HG02885 (cell line): ENCODE measurements at regions not wholly inside any gene's neighbourhood (a gene's known extent, or its start where the extent isn't known, plus 50 kb on each side); places are given as distances from the start of the nearest gene placed in this dataset.

Experiments used
- ATAC-seq: cut with Tn5 transposase; IDR thresholded peaks from one replicate; pipeline ENCODE4 v1.9.1; 2021; ENCODE audit warnings: mild to moderate bottlenecking; ENCODE audit not compliant: unreplicated experiment, poor library complexity

DNA sequence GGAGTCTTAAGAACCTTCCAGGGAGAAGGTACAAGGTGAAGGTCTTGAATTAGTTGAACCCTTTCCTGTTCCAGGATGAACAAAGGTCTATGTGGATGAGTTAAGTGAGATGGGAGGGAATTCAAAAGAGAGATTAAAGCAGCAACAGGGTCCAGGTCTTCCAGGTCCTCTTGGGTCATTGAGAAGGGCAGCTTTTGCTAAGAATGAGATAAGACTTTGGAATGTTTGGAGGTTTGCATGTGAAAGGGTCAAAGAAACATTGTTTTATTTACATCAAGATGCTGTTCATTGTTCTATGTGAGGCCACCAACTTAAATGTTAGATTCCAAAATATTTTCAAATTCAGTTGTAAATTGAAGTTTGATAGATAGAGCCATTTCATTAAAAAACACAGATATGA lies 463.9 kb downstream of the ANXA1 start:
- no peak for ATAC-seq

DNA sequence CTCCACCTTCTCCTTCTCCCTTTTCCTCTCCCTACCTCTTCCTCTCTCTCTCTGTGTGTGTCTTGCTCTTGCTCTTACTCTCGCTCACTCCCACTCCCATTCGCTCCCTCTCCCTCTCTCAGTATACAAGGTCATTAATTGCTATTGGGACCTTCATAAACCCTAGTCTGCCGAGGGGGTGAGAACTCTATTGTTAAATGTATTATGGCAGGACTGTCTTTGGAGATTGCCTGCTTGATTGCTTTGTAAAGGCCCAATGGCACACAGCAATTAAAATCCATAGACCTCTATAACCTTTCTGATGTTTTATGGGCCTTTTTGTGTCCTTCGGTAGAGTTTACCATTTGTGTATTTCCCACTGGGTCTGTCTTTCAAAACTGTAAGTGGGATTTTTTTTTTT lies 465.9 kb downstream of the ANXA1 start:
- no peak for ATAC-seq

DNA sequence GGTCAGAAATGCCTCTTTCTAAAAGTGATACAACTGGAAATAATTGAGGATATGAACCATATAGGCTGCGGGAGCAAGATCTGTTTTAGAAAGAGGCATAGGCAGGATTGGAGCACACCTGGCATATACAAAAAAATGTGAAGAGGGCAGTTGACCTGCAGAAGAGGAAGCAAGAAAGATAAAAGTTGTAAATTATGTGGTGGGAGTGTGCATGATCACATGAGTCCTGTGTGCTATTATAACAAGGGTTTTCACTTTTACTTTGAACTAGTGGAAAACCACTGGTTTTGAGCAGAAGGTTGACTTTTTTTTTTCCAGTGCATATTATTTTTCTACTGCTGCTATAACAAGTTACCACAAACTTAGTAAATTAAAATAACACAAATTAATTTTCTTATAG lies 489.3 kb downstream of the ANXA1 start:
- ATAC-seq: peak; percentile 66

DNA sequence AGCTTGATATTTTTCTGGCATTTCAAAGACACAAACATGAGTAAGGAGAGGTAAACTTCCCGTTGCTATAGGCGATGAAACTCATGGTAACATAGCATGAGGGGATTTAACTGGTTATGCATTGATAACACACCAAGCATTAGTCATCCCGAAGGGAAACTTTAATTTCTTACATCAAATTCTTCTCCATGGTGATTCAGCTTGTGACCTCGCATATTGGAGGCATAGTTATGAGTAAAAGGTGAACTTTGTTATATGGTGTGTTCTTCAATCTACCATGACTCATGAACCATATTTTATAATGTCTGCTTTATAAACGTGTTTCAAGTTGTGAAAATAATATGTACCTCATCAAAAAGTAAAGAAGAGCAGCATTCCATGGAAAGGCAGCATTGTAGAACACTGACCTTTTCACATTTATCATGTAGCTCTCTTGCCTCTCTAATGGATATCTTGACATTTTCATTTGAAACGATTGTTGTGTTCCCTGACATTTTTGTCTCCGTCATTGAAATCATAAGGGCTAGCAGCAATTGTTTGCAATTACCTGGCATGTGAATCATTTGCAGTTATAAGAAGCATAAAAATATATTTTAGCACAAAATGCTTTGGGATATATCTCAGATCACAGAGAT lies 491.8 kb downstream of the ANXA1 start:
- ATAC-seq: no peak

DNA sequence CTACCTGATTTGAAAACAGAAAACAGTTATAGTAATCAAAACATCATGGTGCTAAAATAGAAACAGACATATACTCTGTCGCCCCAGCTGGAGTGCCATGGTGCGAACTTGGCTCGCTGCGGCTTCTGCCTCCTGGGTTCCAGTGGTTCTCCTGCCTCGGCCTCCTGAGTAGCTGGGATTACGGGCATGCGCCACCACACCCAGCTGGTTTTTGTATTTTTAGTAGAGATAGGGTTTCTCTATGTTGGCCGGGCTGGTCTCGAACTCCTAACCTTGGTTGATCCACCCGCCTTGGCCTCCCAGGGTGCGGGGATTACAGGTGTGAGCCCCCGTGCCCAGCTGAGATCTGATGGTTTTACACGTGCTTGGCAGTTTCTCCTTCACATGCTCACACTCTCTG lies 495.9 kb downstream of the ANXA1 start:
- no peak for ATAC-seq

DNA sequence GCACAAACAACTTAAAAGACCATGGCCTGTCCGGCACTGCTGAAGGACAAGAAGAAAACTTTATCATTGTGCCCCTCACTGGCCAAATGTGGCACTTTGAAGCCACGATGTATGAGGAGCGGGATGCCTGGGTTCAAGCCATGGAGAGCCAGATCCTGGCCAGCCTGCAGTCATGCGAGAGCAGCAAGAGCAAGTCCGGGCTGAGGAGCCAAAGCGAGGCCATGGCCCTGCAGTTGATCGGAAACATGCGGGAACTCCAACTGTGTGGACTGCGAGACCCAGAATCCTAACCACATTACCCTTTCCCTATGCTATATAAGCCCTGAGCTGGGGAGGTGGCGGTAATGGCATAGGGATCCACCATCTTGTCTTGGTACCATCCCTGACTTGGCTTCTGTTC lies 497.9 kb downstream of the ANXA1 start:
- no peak for ATAC-seq

DNA sequence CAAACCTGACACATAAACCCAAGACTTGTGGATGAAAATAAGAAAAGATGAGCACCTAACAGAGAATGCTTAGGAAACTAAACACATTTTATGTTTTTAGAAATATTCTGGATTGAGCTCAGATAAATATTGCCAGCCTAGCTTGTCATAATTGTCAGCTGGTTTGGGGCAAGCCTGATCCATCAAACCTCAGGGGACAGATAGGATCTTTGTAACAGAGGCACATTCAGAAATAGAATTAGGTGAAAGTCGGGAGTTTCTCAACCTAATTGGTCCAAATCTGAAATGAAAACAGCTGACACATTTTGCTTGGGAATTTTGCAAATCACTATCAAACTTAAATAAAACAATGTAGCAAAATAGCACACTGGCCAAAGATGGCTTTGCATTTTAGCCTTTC lies 503.7 kb downstream of the ANXA1 start:
- no peak for ATAC-seq

DNA sequence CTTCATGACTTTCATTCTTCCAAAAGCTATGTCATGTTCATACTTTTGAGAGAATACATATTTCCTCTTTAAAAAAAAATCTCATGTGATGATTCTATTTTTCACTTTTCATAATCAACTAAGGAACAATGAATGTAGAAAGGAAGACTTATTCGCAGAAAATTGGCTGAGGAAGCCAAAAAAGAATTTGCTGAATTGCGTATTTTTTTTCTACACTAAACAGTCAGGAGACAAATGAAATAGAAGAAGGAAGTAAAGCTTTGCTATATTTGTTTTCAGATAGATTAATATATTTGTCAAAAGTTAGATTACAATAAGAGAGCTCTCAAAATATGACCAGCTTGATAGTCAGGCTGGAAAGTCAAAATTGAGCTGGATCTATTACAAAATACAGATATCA lies 504.2 kb downstream of the ANXA1 start:
- ATAC-seq: no peak

DNA sequence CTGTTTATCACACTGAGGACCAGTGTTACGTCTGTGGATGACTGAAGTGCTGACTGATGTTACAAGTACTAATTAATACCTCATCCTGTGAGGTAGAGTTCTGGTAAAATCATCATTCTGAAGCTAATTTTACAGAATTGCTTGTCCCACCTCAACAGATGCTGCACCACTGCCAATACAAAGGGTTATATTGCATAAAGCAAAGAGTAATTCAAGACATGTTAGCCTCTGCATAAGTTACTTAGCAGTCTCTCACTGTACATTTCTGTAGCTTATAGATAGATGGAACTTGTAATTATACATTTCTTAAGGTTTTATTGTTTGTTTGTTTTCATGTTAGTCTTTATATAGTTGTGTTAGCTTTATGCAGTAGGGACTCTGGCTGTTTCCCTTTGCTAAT lies 513.6 kb downstream of the ANXA1 start:
- ATAC-seq: no peak

DNA sequence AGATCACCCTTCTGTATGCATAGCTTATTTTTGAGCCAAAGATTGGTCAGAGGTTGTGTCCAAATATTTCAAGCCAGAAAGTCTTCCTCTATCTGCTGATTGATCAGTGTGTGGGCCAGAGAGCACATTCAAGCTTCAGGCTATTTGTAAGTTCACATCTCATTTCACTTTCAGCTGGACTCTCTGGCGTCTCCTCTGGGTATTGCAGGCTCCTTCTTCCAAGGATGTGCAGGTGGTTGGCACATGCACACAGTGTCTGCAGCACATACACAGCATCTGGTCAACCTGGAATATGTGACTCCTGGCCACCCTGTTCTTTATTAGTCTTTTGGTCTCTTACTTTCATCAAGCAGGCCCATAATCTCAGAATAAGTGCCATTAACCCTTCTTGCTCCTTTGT lies 516.1 kb downstream of the ANXA1 start:
- ATAC-seq: no peak

DNA sequence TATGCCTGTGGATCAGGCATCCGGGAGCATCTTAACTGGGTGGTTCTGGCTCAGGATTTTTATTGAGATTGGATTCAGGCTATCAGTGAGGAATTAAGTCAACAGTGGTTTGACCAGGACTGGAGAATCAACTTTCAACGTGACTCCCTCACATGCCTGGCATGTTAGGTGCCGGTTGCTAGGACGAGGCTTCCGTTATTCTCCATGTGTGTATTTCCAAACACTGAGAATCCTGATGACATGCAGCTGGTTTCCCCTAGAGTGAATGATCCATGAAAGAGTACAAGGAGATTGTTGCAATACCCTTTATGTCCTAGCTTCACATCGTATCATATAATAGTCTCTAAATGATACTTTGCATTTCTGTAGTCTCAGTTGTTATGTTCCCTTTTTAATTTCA lies 529.2 kb downstream of the ANXA1 start:
- ATAC-seq: no peak

DNA sequence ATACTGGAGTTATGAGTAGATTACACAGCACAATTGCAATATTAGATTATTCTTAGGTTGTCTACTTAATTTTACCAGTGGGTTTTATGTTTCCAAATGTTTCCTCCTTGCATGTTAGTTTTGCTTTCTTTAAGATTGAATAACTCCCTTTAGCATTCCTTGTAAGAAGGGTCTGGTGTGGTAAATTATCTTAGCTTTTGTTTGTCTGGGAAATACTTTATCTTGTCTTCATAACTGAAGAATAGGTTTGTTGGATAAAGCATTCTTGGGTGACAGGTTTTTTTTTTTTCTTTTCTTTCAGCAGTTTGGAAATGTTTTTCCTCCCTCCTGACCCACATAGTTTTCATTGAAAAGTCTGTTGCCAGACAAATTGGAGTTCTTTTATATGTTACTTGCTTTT lies 531.1 kb downstream of the ANXA1 start:
- ATAC-seq: no peak

DNA sequence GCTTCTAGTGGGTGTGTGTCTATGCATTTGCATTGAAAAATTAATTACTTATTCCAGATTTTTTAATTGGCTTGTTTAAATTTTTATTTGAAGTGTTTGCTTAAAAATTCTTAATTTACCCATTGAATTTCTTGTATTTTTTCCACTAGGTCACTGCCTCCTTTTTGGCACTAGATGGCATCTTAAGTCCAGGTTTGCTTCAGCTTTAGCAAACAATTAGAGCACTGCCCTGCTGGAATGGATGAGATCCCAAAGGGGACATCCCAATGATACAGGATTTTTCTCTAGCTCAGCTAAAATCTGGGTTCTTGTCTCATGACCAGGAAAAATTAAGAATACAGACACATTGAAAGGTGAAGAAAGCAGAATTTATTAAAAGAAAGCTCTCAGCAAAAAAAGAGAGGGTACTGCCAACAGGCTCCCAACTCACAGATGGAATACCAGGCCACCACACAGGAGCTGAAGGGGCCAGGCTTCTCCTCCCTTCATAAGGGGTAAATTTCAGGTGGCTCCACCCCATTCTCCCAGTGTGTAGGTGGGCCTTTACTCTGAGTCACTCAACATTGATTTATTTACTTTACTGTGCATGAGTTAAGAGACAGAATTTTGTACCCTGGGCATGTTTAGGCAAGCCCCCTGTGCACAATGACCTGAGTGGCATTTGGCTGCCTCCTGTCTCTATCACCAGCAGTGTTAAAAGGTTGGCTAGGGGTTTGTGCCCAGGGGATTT lies 532.4 kb downstream of the ANXA1 start:
- ATAC-seq: no peak

DNA sequence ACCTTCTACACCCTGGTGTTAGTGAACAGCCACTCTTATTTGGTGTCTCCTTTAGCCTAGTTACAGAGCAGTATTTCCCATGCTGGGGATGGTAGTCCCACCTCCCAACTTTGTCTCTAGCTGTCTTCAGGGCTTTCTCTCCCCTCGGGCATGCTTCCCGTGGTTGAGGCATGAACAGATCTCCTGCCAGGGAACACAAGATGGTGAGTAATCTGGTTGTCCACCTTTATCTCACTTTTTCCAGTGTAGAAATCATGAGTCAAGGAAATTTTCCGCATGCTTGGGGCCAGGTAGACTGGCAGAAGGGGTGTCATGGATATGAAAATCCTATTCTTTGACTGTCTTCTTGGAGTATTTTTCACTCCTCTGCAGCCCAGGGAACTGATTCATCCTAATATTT lies 532.9 kb downstream of the ANXA1 start:
- no peak for ATAC-seq

DNA sequence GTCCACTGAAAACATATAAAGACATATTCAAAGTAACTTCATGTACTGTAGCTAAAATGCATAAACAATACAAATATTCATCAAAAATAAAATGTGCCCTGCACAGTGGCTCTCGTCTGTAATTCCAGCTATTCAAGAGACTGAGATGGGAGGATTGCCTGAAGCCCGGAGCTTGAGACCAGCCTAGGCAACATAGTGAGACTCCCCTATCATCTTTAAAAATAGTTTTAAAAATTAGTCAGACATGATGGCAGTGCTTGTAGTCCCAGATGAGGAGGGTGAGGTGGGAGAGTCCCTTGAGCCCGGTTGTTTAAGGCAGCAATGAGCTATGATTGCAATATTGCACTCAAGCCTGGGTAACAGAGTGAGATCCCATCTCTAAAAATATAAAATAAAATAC lies 534.1 kb downstream of the ANXA1 start:
- ATAC-seq: no peak

DNA sequence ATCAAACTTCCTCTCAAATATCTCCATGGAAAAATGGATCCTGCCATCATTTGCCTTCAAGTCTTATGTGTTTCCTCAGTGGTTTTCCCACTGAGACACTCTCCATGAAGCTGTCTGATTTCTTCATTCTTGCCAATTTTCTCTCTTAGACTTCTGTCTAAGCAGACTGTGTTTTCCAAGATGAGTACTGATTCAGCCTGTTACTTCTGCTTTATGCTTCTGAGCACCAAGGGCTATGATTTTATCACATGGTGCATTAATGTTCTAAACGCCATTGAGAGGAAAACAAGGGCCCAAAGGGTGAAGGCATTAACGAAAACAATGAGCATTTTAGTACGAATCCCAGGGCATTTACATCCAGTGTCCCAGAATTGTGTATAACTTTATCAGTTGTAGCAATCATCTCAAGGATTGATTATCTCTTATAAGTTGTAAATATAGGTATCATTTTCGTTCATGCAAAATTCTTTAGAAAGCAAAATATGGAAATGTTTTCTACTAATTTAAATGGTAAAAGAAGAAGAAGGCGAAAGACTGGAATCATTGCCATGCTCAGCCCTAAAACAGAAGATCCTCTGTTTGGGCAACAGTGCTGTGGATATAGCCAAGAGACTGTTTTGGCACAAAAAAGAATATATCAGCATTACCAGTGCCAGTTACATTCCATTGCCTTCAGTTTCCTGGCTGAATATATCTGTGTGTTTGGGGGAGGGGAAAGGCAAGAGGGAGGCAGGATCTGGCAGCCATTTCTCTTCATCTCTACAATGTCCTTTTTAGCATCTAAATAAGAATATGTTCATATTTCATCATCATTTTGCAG lies 537.6 kb downstream of the ANXA1 start:
- no peak for ATAC-seq

DNA sequence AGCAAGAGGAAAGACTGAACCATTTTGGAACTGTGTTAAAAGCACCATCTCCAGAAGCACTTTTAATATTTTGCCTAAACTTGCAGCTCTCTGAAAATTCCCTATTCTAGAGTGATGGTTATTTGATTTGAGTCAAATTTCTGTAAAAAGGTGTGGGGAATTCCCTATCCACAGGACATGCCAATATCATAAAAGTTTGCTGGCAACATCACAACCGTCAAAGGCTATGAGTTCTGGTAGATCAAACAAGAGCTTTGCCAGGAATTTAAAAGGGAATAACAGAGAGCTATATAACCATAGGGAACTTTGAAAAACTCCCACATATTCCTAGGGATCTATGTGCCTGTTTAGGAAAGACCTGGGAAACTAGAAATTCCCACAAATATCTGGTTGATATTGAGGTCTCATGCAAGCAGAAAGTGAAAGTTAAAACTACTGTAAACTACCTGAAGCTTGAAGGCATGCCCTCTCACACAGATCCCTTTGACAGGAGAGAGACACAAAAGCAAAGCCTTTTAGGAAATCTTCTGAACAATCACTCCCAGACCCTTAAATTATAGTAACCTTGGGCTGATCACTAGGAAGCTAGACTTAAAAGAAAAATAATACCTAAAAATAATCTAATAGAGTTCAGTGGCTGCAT lies 549.9 kb downstream of the ANXA1 start:
- no peak for ATAC-seq

DNA sequence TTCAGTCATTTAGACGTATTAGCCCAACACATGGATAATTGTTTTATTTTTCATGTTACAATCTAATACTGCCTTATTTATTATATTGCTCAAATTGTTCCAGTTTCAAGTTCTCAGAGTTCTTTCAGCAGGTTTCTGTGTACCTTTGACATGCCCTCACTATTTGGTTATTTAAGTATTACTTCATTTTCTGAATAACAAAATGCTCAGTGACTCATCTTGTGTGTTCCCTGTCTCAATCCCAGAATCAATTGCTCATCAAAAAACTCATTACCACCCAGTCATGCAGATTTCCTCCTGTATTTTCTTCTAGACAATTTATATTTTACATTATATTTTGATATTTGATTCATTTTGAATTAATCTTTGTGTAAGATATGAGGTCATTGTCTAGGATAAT lies 562.6 kb downstream of the ANXA1 start:
- ATAC-seq: no peak

DNA sequence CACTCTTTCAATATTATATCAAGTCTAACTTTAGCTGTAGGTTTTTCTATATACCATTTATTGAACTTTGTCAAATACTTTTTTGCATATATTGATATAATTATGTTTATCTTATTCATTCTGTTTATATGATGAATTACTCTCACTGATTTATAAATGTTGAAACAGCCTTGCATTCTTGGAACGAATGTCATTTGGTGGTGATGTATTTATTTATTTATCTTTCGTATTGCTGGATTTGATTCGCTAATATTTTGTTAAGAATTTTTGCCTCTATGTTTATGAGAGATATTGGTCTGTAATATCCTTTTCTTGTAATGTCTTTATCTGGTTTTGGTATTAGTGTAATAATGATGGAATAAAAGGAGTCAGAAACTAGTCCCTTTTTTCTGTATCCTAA lies 563.9 kb downstream of the ANXA1 start:
- ATAC-seq: no peak

DNA sequence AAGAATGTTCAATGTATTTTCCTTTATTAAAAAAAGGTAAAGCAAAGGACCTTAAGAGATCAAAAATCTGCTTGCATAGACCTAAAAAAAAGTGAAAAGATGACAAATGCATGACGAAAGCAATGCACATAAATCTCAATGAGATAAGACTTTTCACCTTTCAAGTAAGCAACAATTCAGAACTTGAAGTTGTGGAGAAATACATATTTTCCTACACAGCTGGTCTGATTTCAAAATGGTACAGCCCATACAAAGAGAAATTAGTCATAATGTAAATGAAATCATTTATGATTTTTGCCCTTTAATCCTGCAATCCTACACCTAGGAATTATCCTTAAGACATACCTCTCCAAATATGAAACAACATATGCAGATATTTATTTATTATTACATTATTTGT lies 568.0 kb downstream of the ANXA1 start:
- no peak for ATAC-seq

DNA sequence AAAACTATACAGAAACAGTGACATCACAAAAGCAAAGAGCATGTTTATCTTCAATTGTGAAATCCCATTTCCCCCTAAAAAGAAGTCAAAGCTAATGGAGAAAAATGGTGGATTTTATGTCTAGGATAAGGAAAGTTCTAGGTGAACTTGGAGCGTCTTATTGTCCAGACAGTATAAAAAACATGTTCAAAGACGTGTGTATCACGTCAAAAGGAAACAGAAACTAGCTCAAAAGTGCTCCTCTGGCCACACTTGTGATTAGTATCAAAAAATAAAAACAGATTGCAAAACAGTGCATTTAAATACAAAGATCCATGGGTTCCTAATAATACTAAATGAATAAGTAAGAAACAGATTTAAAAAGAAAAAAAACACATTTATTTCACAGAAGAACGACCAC lies 568.9 kb downstream of the ANXA1 start:
- ATAC-seq: no peak
